HG03097 (cell line): ENCODE measurements at regions not wholly inside any gene's neighbourhood (a gene's known extent, or its start where the extent isn't known, plus 50 kb on each side); places are given as distances from the start of the nearest gene placed in this dataset.

Experiments
- ATAC-seq: cut with Tn5 transposase; IDR thresholded peaks from one replicate; pipeline ENCODE4 v1.9.1; 2021; ENCODE audit not compliant: unreplicated experiment, low FRiP score

GRCh38 chr13:60282186-60282585, 114.8 kb upstream of the TDRD3 start:
- ATAC-seq: no peak

- ATAC-seq: no peak
Observed at GRCh38 chr13:60282708-60283107, 114.3 kb upstream of the TDRD3 start.

DNA sequence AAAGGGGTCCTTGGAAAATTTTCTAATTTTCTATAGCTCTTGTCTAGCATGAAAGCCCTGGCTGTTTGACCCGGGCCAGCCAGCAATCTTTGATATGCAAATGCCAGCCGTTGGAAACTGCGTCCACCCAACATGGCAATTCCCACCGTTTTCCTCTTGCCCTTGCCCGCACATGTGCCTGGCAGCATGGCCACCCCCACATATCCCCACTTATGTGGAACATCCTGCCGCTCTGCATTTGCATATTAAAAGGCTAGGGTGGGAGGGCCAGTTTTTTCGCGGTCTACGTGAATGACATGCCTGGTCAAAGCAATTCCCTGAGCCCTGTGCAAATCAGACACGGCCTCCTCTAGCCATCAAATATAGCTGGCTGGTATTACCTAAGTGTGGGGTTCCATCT, 110.3 kb upstream of the TDRD3 start:
- no peak for ATAC-seq

DNA sequence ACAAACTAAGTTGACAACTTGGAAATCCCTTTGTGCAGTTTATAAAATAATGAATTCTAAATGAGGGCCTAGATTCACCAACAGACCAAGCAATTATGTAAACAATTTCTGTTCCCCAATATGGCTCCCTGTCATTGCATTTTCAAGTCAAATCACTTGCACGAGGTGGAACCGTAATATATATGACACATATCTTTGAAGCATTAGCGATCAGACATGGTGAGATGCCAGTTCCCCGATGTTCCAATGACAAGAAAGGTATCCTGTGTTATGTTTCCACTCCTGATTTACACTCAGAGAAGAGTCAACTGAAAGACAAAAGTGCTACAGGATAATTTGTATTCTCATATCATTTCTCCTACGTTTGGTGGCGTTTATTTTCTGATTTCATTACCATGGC, 108.5 kb upstream of the TDRD3 start:
- ATAC-seq: no peak

DNA sequence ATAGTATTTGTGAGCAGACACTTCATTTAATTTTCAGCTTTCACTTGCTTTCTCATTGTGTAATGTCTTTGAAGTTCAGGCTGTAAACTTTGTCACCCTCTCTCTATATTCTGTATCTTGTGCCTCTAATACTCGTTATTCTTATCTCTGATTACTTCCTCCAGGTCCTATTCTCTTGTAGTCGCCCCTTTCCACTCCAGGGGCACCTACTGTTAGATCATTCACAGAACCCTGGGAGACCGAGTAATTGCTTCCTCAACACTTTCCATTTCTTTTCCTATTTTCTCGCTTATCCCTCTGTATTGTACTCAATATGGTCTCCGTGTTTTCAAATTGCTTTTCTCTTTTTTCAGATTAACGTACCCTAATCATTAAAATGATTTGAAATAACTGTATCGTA, 93.9 kb upstream of the TDRD3 start:
- no peak for ATAC-seq

DNA sequence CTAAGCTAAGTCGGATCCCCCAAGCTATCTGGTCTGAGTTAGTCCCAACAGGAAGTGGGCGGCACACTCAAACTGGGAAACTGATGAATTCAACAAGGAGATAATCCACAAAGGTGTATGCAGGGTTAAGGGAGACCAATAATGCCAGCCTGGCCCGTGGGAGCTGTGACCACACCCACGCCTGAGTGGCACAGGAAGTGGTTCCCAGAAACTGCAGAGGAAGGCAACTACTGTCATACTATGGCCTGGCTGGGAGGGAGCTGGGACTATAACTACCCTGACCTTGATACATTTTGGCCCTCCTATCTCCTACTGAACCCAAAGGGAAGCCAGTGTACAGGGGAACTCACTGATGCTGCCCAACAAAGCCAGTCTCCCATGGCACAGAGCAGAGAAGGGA, 85.5 kb upstream of the TDRD3 start:
- no peak for ATAC-seq

DNA sequence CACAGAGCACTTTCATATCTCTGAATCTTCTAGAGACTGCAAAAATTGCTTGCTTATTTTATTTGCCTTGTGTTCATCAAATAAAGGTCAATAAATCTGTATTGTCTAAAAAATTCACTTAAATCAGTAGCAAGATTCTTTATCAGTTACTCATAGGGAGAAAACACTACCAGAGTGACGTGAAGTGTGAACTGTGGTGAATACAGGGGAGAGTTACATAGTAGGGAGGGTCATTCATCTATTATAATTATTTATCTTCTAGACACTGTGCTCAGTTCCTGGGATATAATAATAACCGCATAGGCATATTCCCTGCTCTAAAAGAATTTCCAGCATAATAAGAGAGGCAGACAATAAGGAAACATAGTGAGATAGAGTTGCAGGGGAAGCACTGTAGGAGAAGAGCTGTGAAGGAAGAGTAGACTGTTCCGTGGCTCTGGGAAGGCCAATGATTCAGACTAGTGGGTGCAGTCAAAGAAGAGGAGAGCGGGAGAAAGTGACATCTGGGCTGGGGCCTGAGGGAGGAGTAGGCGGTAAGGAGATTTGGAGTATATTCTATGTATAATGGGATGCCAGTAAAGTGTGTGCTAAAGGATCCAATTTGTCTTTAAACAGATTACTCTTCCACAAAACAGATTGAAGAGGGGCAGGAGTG, 84.0 kb upstream of the TDRD3 start:
- ATAC-seq: no peak

DNA sequence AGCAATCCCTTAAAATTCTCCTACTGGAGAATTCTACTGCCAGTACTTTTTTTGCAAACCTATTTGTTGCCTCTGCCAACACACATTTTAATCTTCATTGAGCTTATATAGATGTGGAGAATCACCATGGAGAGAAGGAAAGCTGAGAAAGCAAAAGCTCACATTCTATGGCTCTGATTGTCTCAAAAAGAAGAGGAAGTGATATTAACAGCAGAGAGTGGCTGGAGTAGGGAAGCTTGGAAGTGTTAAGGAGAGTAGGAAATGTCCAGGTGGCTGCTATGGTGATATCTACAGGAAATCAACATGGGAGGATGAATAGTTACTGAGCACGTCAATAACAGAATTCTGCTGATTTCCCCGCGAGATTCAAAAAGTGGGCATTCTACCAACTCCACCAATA, 78.8 kb upstream of the TDRD3 start:
- ATAC-seq: no peak

DNA sequence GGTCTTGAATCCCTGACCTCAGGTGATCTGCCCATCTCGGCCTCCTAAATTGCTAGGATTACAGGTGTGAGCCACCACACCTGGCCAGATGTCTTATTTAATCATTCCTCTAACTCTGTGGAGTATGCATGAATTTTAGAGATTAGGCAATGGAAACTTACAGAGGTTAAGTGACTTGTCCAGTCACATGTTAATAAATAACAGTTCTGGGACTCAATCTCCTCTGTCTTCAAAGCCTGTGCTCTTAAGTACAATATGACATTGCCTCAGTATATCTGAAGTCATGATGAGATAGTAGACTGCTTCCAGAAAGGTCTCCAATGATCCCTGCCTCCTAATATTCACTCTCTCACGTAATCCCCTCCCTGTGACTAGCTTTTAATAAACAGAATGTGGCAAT, 72.9 kb upstream of the TDRD3 start:
- ATAC-seq: no peak

DNA sequence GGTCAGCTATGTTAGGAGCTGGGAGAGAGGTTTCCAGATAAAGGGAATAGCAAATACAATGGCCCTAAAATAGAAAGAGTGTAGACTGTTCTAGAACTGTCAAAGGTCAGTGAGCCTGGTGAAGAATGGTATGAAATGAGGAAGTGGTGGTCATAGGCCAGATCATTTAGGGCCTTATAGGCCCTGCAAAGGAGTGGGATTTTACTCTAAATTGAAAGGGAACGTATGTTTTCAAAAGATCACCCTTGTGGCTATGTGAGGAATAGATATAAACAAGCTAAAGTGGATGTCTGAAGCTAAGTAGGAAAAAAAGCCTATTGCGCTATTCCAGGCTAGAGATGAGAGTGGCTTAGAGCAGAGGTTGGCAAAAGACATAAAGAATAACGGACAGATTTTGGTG, 70.7 kb upstream of the TDRD3 start:
- no peak for ATAC-seq

GRCh38 chr13:60327511-60327910, 69.5 kb upstream of the TDRD3 start:
- ATAC-seq: no peak

DNA sequence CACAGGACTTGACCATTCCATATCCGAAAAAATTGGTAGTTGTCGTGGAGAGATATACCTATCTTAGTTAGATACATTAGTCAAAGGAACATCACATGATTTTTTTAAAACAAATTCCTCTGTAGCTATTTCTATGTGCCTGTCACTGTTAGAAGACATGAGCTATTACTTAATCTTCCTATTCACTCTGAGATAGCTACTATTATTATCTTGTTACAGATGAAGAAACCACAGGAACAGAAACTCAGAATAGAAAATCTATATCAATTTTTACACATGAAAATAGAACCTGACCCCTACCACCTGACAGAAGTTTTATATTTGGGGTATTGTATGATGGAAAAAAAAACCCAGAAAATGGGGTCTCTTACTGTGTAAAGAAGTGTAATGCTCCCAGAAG, 68.9 kb upstream of the TDRD3 start:
- ATAC-seq: no peak

- ATAC-seq: peak; percentile 63
Observed at GRCh38 chr13:60329221-60329923, 67.6 kb upstream of the TDRD3 start.

DNA sequence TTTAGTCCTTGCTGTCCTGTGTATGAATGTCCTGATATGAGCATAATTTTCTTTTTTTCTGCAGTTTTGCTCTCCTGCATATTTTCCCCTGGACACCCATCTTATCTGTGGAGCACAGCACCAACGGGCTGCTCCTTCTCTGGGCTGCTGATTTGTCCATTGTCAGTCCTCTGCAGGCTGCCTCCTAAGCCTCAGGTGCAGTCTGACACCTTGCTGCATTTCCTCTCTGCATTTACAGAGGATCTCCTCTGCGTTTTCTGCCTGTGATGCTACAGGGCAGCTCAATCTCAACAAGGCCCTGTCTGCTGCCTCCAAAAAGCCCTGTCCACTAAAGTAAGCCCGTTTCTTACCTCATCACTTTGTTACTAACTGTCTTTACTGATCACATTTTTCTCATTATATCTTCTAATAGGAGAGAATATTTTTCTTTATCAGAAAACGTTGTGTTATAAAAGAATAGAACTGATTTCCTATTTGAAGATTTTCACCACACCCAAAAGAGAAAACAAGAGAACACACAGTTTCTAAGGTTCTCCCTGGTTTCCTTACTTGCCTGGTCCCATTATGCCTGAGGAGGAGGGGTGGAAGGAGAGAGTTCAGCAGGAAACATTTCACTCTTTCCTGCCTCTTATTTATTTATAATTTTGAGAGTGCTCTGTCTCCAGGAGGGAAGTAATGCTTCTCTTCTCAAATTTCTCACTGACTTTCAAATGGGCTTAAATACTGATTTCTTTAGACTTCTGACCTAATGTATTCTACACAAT, 65.6 kb upstream of the TDRD3 start:
- ATAC-seq: no peak

GRCh38 chr13:60332682-60333081, 64.3 kb upstream of the TDRD3 start:
- no peak for ATAC-seq

GRCh38 chr13:60334310-60334709, 62.7 kb upstream of the TDRD3 start:
- no peak for ATAC-seq

GRCh38 chr13:60335531-60335930, 61.5 kb upstream of the TDRD3 start:
- no peak for ATAC-seq

DNA sequence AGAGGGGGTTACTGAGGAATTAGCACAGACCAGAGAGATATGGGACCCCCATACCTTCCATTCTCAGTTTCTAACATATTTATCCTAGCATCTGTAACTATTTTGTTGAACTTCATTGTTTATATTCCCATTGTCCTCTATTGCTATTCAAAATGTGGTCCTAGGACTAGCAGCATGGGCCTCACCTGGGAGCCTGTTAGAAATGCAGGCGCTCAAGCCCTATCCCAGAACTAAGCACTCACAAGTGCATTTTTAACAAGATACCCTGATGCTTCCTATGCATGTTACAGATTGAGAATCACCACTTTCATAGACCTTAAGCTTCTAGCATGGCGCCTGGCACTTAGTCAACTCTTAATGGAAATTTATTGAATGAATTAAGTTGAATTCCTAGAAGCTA, 58.3 kb upstream of the TDRD3 start:
- no peak for ATAC-seq

- no peak for ATAC-seq
Observed at GRCh38 chr13:60343978-60344377, 53.0 kb upstream of the TDRD3 start.

GRCh38 chr13:60347174-60347573, 49.8 kb upstream of the TDRD3 start:
- ATAC-seq: no peak
